ENCODE measurements at regions not wholly inside any gene's neighbourhood (a gene's known extent, or its start where the extent isn't known, plus 50 kb on each side); places are given as distances from the start of the nearest gene placed in this dataset.

GRCh38 chr21:41564871-41565274 lies 56.9 kb upstream of the TMPRSS2 start:
- TF ChIP-seq CTCF (IDR thresholded peaks at IDR 0.05) (no peak), POLR2A (IDR thresholded peaks at IDR 0.05) (no peak), POLR2AphosphoS5 (IDR thresholded peaks at IDR 0.05) (no peak)
- Histone ChIP-seq H3K36me3 (no peaks in the 10 kb centered on the region), H3K27me3 (replicated peaks; ENCODE audit: insufficient read depth) (no peaks in the 10 kb centered on the region), H3K9me3 (no peaks in the 10 kb centered on the region), H3K4me1 (replicated peaks) (peaks cover 13% of the 10 kb centered on the region), H3K27ac (peak overlapping the region in 1 of 2 donors; percentile 31), H3K4me3 (no peak overlapping the region)
- no peak for DNase-seq (ENCODE audit: low spot score)
- intact Hi-C loops (cut with DNase I) = no loop called here
- 55% methylated on average over 10 of the region's 10 CpGs for WGBS

DNA sequence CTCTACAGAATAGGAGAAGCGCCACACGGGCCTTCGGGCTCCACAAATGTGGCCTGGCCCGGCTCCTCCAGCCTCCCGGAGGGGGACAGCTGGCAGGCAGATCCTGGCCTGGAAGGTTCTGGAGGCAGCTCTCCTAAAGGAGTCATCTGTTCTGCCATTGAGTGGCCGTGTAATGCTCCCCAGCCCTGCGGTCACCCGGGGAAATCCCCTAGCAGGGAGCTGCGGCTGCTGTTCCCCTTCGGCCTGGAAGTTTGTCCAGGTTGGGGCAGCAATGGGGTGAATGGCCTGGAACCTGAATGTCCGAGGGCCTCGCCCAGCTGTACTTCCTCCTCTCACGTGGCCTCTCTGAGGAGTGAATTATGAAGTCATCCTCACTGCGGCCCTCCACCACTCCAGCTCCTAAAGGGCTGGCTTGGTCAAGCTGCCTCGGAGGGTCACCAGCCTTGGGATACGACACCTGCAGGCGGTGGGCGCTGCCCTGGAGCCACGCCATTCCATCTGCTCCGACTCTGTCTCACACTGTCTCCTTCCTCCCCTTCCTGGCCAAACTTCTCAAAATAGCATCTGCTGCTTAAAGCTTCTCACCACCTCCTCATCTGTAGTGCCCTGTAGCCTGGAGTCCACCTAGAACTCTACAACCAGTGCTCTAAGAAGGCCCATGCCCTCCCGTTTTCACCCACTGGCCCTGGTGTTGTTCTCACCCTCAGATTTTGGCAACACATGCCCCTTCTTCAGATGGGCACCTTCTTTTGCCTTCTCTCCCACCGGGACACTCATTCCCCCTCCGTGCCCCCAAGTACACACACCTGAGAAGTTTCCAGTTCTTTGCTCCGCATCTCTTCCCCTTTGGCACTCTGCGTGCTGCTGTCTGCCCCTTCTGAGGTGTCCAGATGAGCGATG lies 54.4 kb upstream of the TMPRSS2 start:
- 90% methylated on average over 26 of the region's 26 CpGs for WGBS
- Histone ChIP-seq H3K27me3 (replicated peaks; ENCODE audit: insufficient read depth) (no peaks in the 10 kb centered on the region), H3K4me3 (no peak overlapping the region), H3K4me1 (replicated peaks) (no peaks in the 10 kb centered on the region), H3K27ac (no peak overlapping the region), H3K36me3 (no peaks in the 10 kb centered on the region), H3K9me3 (no peaks in the 10 kb centered on the region)
- DNase-seq (ENCODE audit: low spot score) = no peak
- intact Hi-C loops (cut with DNase I) = no loop called here
- no peak for TF ChIP-seq CTCF (IDR thresholded peaks at IDR 0.05)
- TF ChIP-seq POLR2AphosphoS5 (IDR thresholded peaks at IDR 0.05) = no peak
- TF ChIP-seq POLR2A (IDR thresholded peaks at IDR 0.05) = no peak

- no peaks in the 10 kb centered on the region for H3K36me3 ChIP-seq
- no peak overlapping the region for H3K4me3 ChIP-seq
- no peak for DNase-seq (ENCODE audit: low spot score)
- 91% methylated on average over 4 of the region's 4 CpGs for WGBS
- no peaks in the 10 kb centered on the region for H3K4me1 ChIP-seq (replicated peaks)
- TF ChIP-seq POLR2A (IDR thresholded peaks at IDR 0.05) (no peak), POLR2AphosphoS5 (IDR thresholded peaks at IDR 0.05) (no peak), CTCF (IDR thresholded peaks at IDR 0.05) (no peak)
- H3K27me3 ChIP-seq (replicated peaks; ENCODE audit: insufficient read depth) = no peaks in the 10 kb centered on the region
- intact Hi-C loops (cut with DNase I) = no loop called here
- H3K27ac ChIP-seq = no peak overlapping the region
- no peaks in the 10 kb centered on the region for H3K9me3 ChIP-seq
These were observed 53.7 kb upstream of the TMPRSS2 start for GRCh38 chr21:41561701-41562100.

- Histone ChIP-seq H3K9me3 (no peaks in the 10 kb centered on the region), H3K27me3 (replicated peaks; ENCODE audit: insufficient read depth) (no peaks in the 10 kb centered on the region), H3K4me3 (no peak overlapping the region), H3K36me3 (no peaks in the 10 kb centered on the region), H3K27ac (no peak overlapping the region), H3K4me1 (replicated peaks) (no peaks in the 10 kb centered on the region)
- TF ChIP-seq CTCF (IDR thresholded peaks at IDR 0.05) = no peak
- no peak for TF ChIP-seq POLR2A (IDR thresholded peaks at IDR 0.05)
- TF ChIP-seq POLR2AphosphoS5 (IDR thresholded peaks at IDR 0.05) = no peak
- DNase-seq (ENCODE audit: low spot score) = no peak
- intact Hi-C loops (cut with DNase I) = no loop called here
- 57% methylated on average over 9 of the region's 9 CpGs for WGBS
These were observed 52.8 kb upstream of the TMPRSS2 start for GRCh38 chr21:41560661-41561158.
